GM21360 (cell line): ENCODE measurements at regions not wholly inside any gene's neighbourhood (a gene's known extent, or its start where the extent isn't known, plus 50 kb on each side); places are given as distances from the start of the nearest gene placed in this dataset.

ENCODE experiments used
- ATAC-seq: cut with Tn5 transposase; IDR thresholded peaks from one replicate; pipeline ENCODE4 v1.9.1; 2021; ENCODE audit warnings: mild to moderate bottlenecking, moderate library complexity; ENCODE audit not compliant: unreplicated experiment

DNA sequence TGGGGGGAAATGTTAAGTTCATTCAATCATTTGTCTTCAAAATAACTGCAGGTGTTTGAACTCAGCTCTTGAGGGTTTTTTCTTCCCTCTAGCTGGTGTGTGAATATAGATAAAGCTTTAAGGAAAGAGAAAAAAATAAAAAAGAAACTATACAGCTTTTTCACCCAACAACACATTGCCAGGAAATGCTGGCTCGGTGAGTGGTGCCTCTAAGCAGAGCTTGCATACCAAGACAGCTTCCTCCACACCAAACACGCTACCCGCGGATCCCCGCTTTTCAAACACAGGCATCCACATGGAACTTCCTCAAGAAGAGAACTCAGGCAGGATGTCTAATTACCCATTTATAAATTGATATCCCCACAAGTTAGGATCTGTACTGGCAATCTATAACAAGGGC, 69.8 kb upstream of the TANK start:
- peak; percentile 40 for ATAC-seq

DNA sequence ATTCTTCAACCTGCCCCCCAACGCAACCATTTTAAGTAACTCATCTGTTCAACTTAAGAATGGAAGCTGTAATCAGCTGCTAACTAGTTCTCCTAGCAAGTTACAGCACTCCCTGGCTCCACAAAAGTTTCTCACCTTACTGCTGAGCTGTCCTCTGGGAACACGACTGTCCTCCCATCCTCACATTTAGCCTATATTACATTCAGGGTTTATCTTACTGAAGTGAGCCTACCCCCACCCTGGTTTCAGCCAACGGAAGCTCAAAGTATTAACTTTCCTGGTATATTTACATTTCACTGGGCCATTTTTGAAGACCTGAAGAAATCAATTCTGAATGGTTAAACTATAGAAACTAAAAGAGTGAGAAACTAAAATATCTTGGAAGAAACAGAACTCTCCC, 64.9 kb upstream of the TANK start:
- no peak for ATAC-seq

DNA sequence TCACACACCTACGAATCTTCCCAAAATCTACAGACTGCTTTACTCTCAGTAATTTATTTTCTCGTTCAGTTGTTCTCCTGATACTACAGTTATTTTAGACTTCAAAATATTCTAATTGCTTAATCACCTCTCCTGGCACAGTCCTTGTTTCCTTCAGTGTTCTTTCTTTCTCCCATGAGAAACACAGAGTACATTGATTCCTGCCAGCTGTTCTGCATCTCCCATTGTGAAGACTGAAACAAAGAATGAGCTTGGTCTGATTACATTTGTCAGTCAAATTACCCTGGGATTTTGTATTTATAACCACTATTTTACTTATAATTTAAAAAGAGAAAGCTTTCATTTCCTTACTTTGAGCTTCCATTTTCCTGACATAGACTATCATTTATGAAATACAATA, 63.9 kb upstream of the TANK start:
- ATAC-seq: no peak

DNA sequence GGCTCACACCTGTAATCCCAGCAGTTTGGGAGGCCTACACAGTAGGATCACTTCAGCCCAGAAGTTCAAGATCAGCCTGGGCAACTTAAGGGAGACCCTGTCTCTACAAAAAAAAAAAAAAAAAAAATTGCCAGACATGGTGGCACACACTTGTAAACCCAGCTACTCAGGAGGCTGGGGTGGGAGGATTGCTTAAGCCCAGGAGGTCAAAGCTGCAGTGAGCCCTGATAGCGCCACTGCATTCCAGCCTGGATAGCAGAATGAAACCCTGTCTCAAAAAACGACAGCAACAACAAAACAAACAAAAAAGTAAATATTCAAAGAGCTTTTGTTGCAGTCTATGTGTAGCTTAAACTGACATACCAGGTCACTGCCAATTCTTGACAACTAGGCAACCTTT, 63.1 kb upstream of the TANK start:
- ATAC-seq: no peak

DNA sequence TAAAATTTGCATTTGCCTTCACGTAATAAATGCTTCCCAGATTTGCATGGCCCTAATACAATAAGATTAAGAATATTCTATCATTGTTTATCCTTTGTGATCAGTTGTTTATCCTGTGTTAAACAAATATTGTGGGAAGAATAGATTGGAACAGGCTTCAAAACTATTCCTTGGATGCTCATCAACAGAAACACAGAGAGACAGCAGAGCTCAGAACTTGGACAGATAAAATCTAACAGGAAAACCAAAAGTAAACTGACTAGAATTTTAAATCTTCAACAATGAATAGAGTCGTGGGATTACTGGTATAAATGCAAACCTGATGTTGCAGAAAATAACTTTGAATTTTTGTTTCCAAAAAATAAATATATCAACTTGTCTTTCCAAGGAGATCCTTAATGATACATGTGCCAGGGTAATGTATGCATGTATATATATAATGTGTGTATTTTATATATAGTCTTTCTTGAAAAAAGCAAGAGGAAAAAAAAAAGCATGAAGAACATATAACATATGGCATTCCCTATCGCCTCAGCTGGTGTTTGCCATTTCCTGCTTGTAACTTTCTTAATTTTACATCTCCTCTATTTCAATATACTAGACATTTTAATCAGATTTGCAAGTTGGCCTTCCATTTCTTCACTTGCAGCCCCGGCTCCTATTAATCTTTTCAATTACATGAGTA, 59.9 kb upstream of the TANK start:
- no peak for ATAC-seq

DNA sequence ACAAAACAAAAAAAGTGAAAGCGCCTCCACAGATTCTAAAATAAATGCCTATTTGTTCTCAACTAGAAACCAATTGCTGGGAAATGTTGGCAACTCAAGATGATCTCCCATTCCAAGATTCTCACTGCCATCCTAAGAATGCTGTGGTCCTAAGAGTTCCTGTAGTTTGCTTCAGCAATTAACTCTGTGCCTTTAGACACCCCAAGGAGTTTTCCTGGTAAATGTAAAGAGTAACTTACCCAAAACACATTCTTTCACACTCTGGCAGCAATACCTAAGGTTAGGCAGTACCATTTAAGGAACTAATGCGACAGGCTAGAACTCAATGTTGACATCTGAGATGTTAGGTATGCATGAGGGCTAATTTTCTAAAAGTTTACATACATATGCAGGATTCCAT, 58.8 kb upstream of the TANK start:
- no peak for ATAC-seq

DNA sequence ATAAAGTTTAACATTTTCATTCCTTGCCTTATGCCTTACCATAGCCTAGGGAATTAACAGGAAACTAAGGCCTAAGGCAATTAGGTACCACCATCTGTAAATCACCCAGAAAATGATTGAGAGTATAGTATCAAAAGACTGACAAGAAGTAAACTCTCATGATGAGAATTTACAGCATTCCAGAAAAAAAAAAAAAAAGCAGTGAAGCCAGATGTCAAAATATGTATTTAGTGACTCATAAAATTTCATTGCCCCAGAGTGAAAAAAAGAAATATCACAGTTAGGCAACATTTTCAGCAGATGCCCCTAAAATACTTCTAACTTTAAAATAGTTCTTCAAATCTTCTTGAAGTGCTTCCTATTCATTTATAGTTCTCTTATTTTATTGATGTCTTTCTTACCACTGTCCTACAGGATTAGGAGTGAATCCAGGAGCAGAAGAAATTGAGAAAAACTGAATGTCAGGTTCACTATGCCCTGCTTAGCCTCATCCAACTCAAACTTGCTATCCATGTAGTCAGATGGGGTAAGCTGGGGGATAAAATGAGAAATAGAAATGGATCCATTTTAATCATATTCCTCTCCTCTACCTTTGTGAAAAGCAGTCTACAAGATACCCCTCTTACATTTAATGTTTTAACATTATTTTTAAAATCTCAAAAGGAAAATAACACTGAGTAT, 57.3 kb upstream of the TANK start:
- no peak for ATAC-seq

DNA sequence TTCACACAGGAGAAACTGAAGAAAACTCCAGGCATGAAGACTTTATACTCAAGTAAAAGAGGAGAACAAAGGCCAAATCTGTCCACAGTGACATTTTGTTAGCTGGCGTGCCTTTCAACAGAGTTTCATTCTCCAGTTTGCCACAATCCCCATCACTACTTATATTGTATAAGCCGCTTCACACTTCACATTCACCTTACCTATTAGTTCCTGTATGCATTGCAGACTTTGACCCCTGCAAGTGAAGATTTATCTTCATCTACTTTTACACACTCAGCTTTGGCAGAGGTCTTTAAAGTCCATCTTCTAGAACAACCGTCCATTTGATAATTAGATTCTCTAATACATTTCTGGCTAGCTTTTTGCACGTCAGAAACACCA, 56.8 kb upstream of the TANK start:
- no peak for ATAC-seq

DNA sequence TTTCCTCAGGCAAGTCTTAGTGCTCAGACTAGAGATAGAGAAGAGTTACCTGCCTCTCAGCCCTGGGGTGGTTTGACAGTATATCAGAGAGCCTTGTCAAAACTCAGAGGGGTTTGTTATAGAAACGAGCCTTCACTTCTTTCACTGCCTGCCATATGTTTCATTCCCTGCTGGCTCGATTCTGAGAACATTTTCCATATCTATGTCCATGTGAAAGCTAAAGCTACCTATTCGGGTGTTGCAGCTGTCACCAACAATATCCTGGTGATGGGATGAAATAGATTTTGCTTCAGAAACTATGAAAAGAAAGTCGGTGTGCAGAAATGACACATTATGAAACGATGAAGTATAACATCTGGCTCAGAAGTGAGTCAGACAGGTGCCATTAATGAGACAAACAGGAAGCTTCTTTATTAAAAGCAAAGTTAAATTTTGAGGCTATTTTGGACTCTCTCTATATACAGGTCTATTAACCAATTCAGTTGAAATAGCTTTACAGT, 56.1 kb upstream of the TANK start:
- ATAC-seq: peak; percentile 95

DNA sequence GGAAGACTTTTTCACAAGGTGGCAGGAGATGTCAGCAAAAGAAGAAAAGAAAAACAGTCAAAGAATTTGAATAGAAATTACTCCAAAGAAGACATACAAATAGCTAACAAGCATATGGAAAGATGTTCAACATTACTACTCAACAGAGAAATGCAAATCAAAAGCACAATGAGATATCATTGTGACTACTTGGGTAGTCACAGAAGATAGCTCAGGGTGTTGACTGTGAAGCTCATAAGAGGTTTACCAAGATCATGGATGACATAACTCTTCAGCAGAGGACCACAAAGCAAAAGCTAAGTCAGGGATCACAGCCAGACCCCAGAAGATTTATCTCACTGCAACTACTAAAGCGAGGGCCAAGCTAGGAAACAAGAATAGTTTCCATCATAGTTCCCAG, 53.0 kb upstream of the TANK start:
- ATAC-seq: no peak
